ENCODE measurements at regions not wholly inside any gene's neighbourhood (a gene's known extent, or its start where the extent isn't known, plus 50 kb on each side); places are given as distances from the start of the nearest gene placed in this dataset.

DNA sequence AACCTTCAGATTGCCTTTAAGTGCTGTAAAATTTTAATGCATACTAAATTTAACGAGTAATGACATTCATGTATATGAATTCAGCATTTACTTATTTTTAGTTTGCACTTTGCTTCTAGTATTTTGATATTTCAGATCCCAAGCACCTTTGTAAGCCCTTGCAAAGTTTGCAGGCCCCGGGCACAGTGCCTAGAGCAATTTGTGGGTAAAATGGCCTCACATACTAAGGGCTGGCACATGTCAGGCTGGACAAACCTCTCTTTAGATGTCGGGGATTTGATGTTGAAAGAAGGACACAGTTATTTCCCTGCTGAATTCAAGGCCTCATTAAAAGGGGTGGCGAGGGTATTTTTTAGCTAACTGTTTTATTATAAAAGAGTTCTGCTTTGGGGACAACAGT lies 270.3 kb upstream of the HABP2 start:
- ChIA-PET CTCF (no interaction called here), POLR2A (no interaction called here)
- TF ChIP-seq, protein P1, sequence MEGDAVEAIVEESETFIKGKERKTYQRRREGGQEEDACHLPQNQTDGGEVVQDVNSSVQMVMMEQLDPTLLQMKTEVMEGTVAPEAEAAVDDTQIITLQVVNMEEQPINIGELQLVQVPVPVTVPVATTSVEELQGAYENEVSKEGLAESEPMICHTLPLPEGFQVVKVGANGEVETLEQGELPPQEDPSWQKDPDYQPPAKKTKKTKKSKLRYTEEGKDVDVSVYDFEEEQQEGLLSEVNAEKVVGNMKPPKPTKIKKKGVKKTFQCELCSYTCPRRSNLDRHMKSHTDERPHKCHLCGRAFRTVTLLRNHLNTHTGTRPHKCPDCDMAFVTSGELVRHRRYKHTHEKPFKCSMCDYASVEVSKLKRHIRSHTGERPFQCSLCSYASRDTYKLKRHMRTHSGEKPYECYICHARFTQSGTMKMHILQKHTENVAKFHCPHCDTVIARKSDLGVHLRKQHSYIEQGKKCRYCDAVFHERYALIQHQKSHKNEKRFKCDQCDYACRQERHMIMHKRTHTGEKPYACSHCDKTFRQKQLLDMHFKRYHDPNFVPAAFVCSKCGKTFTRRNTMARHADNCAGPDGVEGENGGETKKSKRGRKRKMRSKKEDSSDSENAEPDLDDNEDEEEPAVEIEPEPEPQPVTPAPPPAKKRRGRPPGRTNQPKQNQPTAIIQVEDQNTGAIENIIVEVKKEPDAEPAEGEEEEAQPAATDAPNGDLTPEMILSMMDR (IDR thresholded peaks at IDR 0.05; ENCODE audit: control extremely low read depth, extremely low read depth, low read depth, missing control alignments), result no peak
- DNase-seq (ENCODE audit: extremely low spot score), result no peak

DNA sequence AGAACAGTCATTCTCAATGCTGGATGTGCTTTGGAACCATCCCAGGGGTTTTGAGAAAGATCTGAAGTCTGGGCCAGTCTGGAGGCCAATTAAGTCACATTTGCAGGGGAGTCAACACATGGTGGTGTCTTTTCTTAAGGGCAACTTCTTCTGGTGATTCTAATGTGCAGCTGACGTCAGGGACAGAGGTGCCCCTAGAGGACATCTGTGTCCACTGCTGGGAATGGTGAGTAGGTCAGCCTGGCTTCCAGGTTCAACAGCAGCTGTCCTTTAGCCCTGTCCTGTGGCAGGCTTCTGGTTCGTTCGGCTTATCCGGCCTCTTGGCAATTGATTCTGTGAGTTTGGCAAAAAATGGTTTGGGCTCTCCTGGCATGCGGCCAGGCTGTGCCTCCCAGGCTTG lies 269.7 kb upstream of the HABP2 start:
- no peak for DNase-seq (ENCODE audit: extremely low spot score)
- TF ChIP-seq, protein P1 (IDR thresholded peaks at IDR 0.05; ENCODE audit: control extremely low read depth, extremely low read depth, low read depth, missing control alignments), result no peak
- CTCF ChIA-PET, result no interaction called here
- POLR2A ChIA-PET, result no interaction called here

DNA sequence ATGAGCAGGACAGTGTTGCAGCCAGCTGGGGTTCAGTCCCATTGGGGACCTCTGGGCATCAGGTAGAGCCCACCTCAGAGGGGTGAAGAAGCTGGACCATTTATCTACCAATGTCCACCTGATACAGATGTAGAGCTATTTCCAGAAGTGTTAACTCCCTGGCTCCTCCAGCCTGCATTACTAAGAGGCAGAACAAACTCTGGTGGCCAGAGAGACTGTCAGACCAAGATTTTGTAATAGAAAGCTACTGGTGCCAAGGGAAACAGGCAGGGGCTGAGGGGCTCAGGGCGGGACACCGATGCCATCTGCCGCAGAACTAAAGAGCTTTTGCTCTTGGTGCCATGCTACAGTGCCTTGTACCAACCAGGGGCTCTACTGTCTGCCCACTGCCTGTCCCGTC lies 268.2 kb upstream of the HABP2 start:
- TF ChIP-seq, protein P1 (IDR thresholded peaks at IDR 0.05; ENCODE audit: control extremely low read depth, extremely low read depth, low read depth, missing control alignments), result no peak
- POLR2A ChIA-PET, result interaction anchor here (0.6 kb wide), 1 partner anchor 26 kb away, joined by 3 read pairs; no protein-coding TSS in a partner anchor
- DNase-seq (ENCODE audit: extremely low spot score), result no peak
- CTCF ChIA-PET, result interaction anchor here (1.0 kb wide), 1 partner anchor 9 kb away, joined by 3 read pairs; no protein-coding TSS in a partner anchor

- TF ChIP-seq, protein P1 (IDR thresholded peaks at IDR 0.05; ENCODE audit: control extremely low read depth, extremely low read depth, low read depth, missing control alignments), result no peak
- POLR2A ChIA-PET, result no interaction called here
- CTCF ChIA-PET, result no interaction called here
- no peak for DNase-seq (ENCODE audit: extremely low spot score)
Measured at GRCh38 chr10:113285305-113285704, 267.5 kb upstream of the HABP2 start.

DNA sequence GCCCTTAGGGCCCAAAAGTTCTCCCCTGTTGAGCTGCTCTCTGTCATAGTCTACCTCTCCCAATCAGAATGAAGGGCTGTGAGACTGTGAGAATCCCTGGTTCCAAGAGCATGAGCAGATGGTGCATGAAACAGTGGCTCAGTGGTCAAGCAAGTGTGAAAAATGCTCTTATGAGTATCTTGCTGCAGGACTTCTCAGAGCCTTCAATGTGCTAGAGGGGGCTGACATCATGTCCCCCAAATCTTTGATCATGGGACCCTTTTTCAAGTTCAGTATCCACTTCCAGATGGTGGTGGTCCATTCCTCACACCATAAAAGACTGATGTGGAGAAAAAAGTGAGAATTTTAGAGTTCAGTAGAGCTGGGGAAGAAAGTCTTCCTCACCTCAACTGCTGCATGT lies 265.3 kb upstream of the HABP2 start:
- CTCF ChIA-PET, result no interaction called here
- TF ChIP-seq, protein P1 (IDR thresholded peaks at IDR 0.05; ENCODE audit: control extremely low read depth, extremely low read depth, low read depth, missing control alignments), result no peak
- POLR2A ChIA-PET, result no interaction called here
- DNase-seq (ENCODE audit: extremely low spot score), result no peak

- DNase-seq (ENCODE audit: extremely low spot score), result no peak
- TF ChIP-seq, protein P1 (IDR thresholded peaks at IDR 0.05; ENCODE audit: control extremely low read depth, extremely low read depth, low read depth, missing control alignments), result no peak
- ChIA-PET CTCF (no interaction called here), POLR2A (no interaction called here)
Measured at GRCh38 chr10:113290137-113290536, 262.7 kb upstream of the HABP2 start.

DNA sequence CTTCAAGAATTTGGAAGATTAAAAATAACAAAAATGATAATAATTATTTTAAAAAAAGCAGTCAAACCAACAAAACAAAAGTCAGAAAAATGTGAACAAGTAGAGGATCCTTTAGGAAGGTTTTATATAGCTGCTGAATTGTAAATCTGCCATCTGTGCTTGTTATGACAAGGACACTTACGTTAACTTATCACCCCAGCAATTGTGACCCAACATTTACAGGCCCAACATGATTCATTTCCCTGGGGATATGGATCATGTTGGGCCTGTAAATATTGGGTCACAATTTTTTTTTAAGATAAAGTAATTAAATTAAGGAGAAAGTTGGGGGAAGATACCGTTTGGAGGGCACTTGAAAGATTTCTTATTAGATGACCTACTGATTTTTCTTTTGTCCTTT lies 261.4 kb upstream of the HABP2 start:
- TF ChIP-seq, protein P1 (IDR thresholded peaks at IDR 0.05; ENCODE audit: control extremely low read depth, extremely low read depth, low read depth, missing control alignments), result no peak
- POLR2A ChIA-PET, result no interaction called here
- CTCF ChIA-PET, result no interaction called here
- no peak for DNase-seq (ENCODE audit: extremely low spot score)
